Osteoblast (primary cell): ENCODE measurements at regions not wholly inside any gene's neighbourhood (a gene's known extent, or its start where the extent isn't known, plus 50 kb on each side); places are given as distances from the start of the nearest gene placed in this dataset.

Experiments
- DNase-seq: peaks from one replicate; pipeline ENCODE4 v3.0.0; 2011; ENCODE audit warnings: low spot score, mixed read lengths; ENCODE audit not compliant: insufficient read length; ENCODE audit errors: missing footprints
- H2AFZ ChIP-seq: 2 replicates; pipeline ENCODE4 v1.6.0; 2011; ENCODE audit warnings: mild to moderate bottlenecking, low read length
- H3K27ac ChIP-seq: 2 replicates; pipeline ENCODE4 v1.5.1; 2011; ENCODE audit warnings: mild to moderate bottlenecking, low read depth, low read length, moderate library complexity
- H3K27me3 ChIP-seq: 2 replicates; pipeline ENCODE4 v1.6.0; 2012; ENCODE audit warnings: mild to moderate bottlenecking, control low read depth, inconsistent platforms, low read length, moderate library complexity; ENCODE audit not compliant: insufficient read depth
- H3K36me3 ChIP-seq: 2 replicates; pipeline ENCODE4 v1.5.1; 2011; ENCODE audit warnings: mild to moderate bottlenecking, low read length, control low read depth, moderate library complexity; ENCODE audit not compliant: insufficient read depth
- H3K4me1 ChIP-seq: 2 replicates; pipeline ENCODE4 v1.5.1; 2011; ENCODE audit warnings: mild to moderate bottlenecking, low read length, control low read depth, moderate library complexity; ENCODE audit not compliant: insufficient read depth
- H3K4me2 ChIP-seq: 2 replicates; pipeline ENCODE4 v1.6.0; 2011; ENCODE audit warnings: mild to moderate bottlenecking, low read length; ENCODE audit not compliant: insufficient read depth
- H3K4me3 ChIP-seq: fragments of 200-600 bp; sonication (generic); 3 replicates; pipeline ENCODE4 v1.5.1; 2012; ENCODE audit warnings: mild to moderate bottlenecking, low read length, inconsistent platforms; ENCODE audit not compliant: insufficient read depth
- H3K79me2 ChIP-seq: 2 replicates; pipeline ENCODE4 v1.6.0; 2012; ENCODE audit warnings: mild to moderate bottlenecking, low read length, control low read depth, inconsistent platforms; ENCODE audit not compliant: insufficient read depth
- H3K9me3 ChIP-seq: 2 replicates; pipeline ENCODE4 v1.5.1; 2011; ENCODE audit warnings: low read depth, low read length, control low read depth
- H4K20me1 ChIP-seq: 2 replicates; pipeline ENCODE4 v1.6.0; 2012; ENCODE audit warnings: mild to moderate bottlenecking, low read length, control low read depth; ENCODE audit not compliant: insufficient read depth
- TF ChIP-seq, protein P1 (sequence below): IDR thresholded peaks from 2 replicates; pipeline ENCODE4 v1.5.1; 2011; ENCODE audit warnings: mild to moderate bottlenecking, low read depth, low read length, moderate library complexity; ENCODE audit errors: extremely low read depth

DNA sequence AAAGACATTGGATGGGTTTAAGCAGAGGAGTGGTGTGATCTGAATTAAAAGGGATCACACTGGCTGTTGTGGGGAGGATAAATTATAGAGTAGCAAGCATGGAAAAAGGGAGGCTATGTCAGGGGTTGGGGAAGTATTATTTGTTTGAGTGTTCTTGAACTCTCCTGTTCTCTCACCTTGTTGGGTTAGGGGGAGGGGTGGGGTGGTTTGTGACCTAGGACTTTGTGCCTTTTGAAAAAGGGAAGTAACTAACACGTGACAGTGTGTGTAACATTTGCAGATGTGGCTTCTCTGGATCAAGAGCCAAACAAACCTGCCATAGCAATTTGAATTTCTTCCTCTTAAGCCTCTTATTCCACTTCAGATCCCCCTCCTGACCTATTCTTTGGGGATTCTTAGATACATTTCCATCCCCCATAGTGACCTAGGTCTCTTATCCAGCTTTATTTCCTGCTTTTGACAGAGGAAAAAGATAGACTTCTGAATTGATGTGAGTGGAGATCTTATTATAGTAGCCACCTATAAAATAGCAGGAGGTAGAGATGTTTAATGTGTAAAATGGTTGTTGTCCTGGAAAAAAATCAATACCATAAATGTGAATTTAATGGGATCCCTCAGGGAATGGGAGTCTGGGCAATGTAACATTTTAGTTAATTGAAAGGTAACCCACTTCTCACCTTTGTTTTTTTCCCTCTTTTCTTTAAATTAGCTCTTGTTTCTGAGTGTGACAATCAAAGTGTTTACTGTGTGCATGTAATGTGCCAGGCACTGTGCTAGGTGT is 120.4 kb downstream of the CT47B1 start:
- no peaks in the 10 kb centered on the region for H3K9me3 ChIP-seq
- H3K4me1 ChIP-seq = no peaks in the 10 kb centered on the region
- H3K4me3 ChIP-seq = no peak overlapping the region
- H4K20me1 ChIP-seq = no peaks in the 10 kb centered on the region
- no peaks in the 10 kb centered on the region for H3K79me2 ChIP-seq
- no peak overlapping the region for H3K27ac ChIP-seq
- no peaks in the 10 kb centered on the region for H3K27me3 ChIP-seq
- no peak overlapping the region for H2AFZ ChIP-seq
- no peak overlapping the region for H3K4me2 ChIP-seq
- TF ChIP-seq, protein P1, sequence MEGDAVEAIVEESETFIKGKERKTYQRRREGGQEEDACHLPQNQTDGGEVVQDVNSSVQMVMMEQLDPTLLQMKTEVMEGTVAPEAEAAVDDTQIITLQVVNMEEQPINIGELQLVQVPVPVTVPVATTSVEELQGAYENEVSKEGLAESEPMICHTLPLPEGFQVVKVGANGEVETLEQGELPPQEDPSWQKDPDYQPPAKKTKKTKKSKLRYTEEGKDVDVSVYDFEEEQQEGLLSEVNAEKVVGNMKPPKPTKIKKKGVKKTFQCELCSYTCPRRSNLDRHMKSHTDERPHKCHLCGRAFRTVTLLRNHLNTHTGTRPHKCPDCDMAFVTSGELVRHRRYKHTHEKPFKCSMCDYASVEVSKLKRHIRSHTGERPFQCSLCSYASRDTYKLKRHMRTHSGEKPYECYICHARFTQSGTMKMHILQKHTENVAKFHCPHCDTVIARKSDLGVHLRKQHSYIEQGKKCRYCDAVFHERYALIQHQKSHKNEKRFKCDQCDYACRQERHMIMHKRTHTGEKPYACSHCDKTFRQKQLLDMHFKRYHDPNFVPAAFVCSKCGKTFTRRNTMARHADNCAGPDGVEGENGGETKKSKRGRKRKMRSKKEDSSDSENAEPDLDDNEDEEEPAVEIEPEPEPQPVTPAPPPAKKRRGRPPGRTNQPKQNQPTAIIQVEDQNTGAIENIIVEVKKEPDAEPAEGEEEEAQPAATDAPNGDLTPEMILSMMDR = no peak
- DNase-seq = no peak
- H3K36me3 ChIP-seq = no peaks in the 10 kb centered on the region

- TF ChIP-seq, protein P1 = no peak
- H3K27ac ChIP-seq = no peak overlapping the region
- H2AFZ ChIP-seq = no peak overlapping the region
- no peaks in the 10 kb centered on the region for H4K20me1 ChIP-seq
- H3K4me3 ChIP-seq = no peak overlapping the region
- no peaks in the 10 kb centered on the region for H3K27me3 ChIP-seq
- no peaks in the 10 kb centered on the region for H3K9me3 ChIP-seq
- no peak overlapping the region for H3K4me2 ChIP-seq
- H3K36me3 ChIP-seq = no peaks in the 10 kb centered on the region
- no peaks in the 10 kb centered on the region for H3K79me2 ChIP-seq
- no peak for DNase-seq
- H3K4me1 ChIP-seq = no peaks in the 10 kb centered on the region
Measured at GRCh38 chrX:120753413-120754251, 122.0 kb downstream of the CT47B1 start.

DNA sequence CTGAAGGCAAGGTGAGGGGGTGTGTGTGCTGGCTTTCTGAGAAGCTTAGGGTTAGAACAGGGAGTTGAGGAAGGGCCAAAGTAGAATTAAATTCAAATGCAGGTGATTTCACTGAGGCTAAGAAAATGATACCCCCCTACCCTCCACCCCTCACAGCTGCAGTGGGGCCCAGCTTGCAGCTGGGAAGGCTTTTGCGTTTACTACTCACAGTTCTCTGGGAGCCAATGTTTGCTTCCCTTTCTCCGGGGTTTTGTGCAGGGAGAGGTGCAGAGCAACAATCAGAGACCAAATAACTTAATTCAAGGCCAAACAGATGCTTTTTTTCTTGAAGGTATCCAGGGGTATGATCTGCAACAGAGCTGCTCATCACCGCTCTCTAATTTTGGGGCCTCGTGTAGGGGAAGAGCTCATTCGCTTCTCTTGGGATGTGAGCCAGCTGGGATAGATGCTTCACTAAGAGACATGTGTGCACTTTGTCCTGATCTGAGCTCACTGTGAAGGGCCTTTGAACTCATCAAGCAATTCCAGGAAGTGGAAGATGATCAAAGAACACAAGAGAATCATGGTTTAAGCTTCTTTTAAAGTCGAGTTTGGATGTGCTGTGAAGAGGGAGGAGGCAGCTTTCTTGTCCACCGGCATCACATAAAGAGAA is 122.7 kb upstream of the C1GALT1C1 start:
- H3K4me2 ChIP-seq = no peak overlapping the region
- H3K36me3 ChIP-seq = no peaks in the 10 kb centered on the region
- H3K27me3 ChIP-seq = no peaks in the 10 kb centered on the region
- no peaks in the 10 kb centered on the region for H4K20me1 ChIP-seq
- H3K27ac ChIP-seq = no peak overlapping the region
- H3K9me3 ChIP-seq = no peaks in the 10 kb centered on the region
- no peaks in the 10 kb centered on the region for H3K4me1 ChIP-seq
- TF ChIP-seq, protein P1 = no peak
- H2AFZ ChIP-seq = no peak overlapping the region
- H3K4me3 ChIP-seq = no peak overlapping the region
- H3K79me2 ChIP-seq = no peaks in the 10 kb centered on the region
- DNase-seq = no peak
